ENCODE measurements at regions not wholly inside any gene's neighbourhood (a gene's known extent, or its start where the extent isn't known, plus 50 kb on each side); places are given as distances from the start of the nearest gene placed in this dataset.

DNA sequence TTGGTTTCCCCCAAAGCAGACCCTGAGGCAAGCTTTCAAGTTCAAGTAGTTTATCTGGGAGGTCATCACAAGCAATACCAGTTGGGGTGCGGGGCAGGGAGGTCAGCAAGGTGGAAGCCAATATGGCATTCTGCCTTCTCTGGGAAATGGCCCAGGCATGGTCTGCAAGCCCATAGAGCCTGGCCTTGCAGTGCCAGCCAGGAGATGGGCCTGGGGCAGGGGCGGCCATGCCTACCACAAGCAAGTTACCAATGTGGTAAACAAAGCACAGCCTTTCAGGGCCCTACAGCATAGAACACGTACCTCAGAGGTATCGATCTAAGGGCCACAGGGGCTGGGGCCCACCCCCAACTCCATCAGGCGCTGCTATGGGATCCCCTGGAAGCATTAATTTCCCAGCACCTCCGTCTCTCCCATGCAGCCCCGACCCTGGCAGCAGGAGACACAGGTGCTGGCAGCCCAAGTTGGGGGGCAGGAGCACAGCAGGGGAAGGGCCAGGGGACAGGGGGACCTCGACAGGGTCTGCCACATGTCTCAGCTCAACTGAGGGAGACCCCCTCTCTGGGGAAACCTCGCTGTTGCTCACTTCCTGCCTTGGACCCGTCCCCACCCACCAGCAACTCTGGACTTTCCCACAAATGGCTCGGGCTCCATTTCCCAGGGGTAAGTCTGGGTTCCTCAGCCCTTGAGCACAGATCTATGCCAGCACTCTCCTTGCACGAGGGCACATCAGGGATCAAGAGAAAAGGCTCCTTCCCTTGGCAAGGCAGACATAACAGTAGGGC, 369.0 kb downstream of the PREX1 start:
- peaks cover 7% of the 10 kb centered on the region for H3K4me1 ChIP-seq
- Mint-ChIP-seq H3K27me3 (ENCODE audit: insufficient read depth, unreplicated experiment) (peaks cover 8% of the 10 kb centered on the region), H3K36me3 (ENCODE audit: insufficient read depth, unreplicated experiment) (no peaks in the 10 kb centered on the region), H3K9me3 (ENCODE audit: unreplicated experiment) (no peaks in the 10 kb centered on the region), H3K27ac (ENCODE audit: unreplicated experiment) (no peak overlapping the region), H3K4me1 (ENCODE audit: low read depth, unreplicated experiment) (peaks cover 7% of the 10 kb centered on the region), H3K4me3 (ENCODE audit: unreplicated experiment) (no peak overlapping the region)
- H3K4me3 ChIP-seq (ENCODE audit: low read depth, low read length): no peak overlapping the region
- intact Hi-C loops (cut with micrococcal nuclease; ENCODE audit: unreplicated experiment): no loop called here
- DNase-seq: no peak
- ChIA-PET CTCF (no interaction called here), POLR2A (no interaction called here)
- no peaks in the 10 kb centered on the region for H3K9me3 ChIP-seq
- no peaks in the 10 kb centered on the region for H3K27me3 ChIP-seq (replicated peaks; ENCODE audit: control insufficient read depth, insufficient read depth, low read length)
- TF ChIP-seq, protein P1, sequence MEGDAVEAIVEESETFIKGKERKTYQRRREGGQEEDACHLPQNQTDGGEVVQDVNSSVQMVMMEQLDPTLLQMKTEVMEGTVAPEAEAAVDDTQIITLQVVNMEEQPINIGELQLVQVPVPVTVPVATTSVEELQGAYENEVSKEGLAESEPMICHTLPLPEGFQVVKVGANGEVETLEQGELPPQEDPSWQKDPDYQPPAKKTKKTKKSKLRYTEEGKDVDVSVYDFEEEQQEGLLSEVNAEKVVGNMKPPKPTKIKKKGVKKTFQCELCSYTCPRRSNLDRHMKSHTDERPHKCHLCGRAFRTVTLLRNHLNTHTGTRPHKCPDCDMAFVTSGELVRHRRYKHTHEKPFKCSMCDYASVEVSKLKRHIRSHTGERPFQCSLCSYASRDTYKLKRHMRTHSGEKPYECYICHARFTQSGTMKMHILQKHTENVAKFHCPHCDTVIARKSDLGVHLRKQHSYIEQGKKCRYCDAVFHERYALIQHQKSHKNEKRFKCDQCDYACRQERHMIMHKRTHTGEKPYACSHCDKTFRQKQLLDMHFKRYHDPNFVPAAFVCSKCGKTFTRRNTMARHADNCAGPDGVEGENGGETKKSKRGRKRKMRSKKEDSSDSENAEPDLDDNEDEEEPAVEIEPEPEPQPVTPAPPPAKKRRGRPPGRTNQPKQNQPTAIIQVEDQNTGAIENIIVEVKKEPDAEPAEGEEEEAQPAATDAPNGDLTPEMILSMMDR (IDR thresholded peaks at IDR 0.05; ENCODE audit: insufficient read depth in 1 of 2, low read depth in 1 of 2, low read length in 1 of 2, severe bottlenecking in 1 of 2, unreplicated experiment in 1 of 2): no peak
- no peaks in the 10 kb centered on the region for H3K36me3 ChIP-seq (ENCODE audit: control insufficient read depth, insufficient read depth, low read length)
- no TSS peak for BruUV-seq (replicated peaks)

GRCh38 chr20:48458003-48458377, 369.8 kb downstream of the PREX1 start:
- H3K9me3 Mint-ChIP-seq (ENCODE audit: unreplicated experiment): no peaks in the 10 kb centered on the region
- TF ChIP-seq, protein P1 (IDR thresholded peaks at IDR 0.05; ENCODE audit: insufficient read depth in 1 of 2, low read depth in 1 of 2, low read length in 1 of 2, severe bottlenecking in 1 of 2, unreplicated experiment in 1 of 2): no peak
- Histone ChIP-seq H3K27me3 (replicated peaks; ENCODE audit: control insufficient read depth, insufficient read depth, low read length) (no peaks in the 10 kb centered on the region), H3K4me3 (ENCODE audit: low read depth, low read length) (no peak overlapping the region), H3K9me3 (no peaks in the 10 kb centered on the region), H3K4me1 (peaks cover 4% of the 10 kb centered on the region), H3K36me3 (ENCODE audit: control insufficient read depth, insufficient read depth, low read length) (no peaks in the 10 kb centered on the region)
- CTCF ChIA-PET: no interaction called here
- no peak overlapping the region for H3K4me3 Mint-ChIP-seq (ENCODE audit: unreplicated experiment)
- POLR2A ChIA-PET: no interaction called here
- DNase-seq: no peak
- intact Hi-C loops (cut with micrococcal nuclease; ENCODE audit: unreplicated experiment): no loop called here
- BruUV-seq (replicated peaks): no TSS peak
- peaks cover 5% of the 10 kb centered on the region for H3K4me1 Mint-ChIP-seq (ENCODE audit: low read depth, unreplicated experiment)
- H3K27me3 Mint-ChIP-seq (ENCODE audit: insufficient read depth, unreplicated experiment): peaks cover 8% of the 10 kb centered on the region
- no peaks in the 10 kb centered on the region for H3K36me3 Mint-ChIP-seq (ENCODE audit: insufficient read depth, unreplicated experiment)
- H3K27ac Mint-ChIP-seq (ENCODE audit: unreplicated experiment): no peak overlapping the region

- no peak overlapping the region for H3K4me3 Mint-ChIP-seq (ENCODE audit: unreplicated experiment)
- no peak for DNase-seq
- H3K36me3 Mint-ChIP-seq (ENCODE audit: insufficient read depth, unreplicated experiment): no peaks in the 10 kb centered on the region
- CTCF ChIA-PET: no interaction called here
- no peaks in the 10 kb centered on the region for H3K4me1 ChIP-seq
- peaks cover 6% of the 10 kb centered on the region for H3K27me3 Mint-ChIP-seq (ENCODE audit: insufficient read depth, unreplicated experiment)
- H3K4me1 Mint-ChIP-seq (ENCODE audit: low read depth, unreplicated experiment): no peaks in the 10 kb centered on the region
- no peaks in the 10 kb centered on the region for H3K9me3 ChIP-seq
- POLR2A ChIA-PET: no interaction called here
- H3K9me3 Mint-ChIP-seq (ENCODE audit: unreplicated experiment): no peaks in the 10 kb centered on the region
- H3K36me3 ChIP-seq (ENCODE audit: control insufficient read depth, insufficient read depth, low read length): no peaks in the 10 kb centered on the region
- H3K27me3 ChIP-seq (replicated peaks; ENCODE audit: control insufficient read depth, insufficient read depth, low read length): no peaks in the 10 kb centered on the region
- H3K27ac Mint-ChIP-seq (ENCODE audit: unreplicated experiment): no peak overlapping the region
- intact Hi-C loops (cut with micrococcal nuclease; ENCODE audit: unreplicated experiment): no loop called here
- no TSS peak for BruUV-seq (replicated peaks)
- TF ChIP-seq, protein P1 (IDR thresholded peaks at IDR 0.05; ENCODE audit: insufficient read depth in 1 of 2, low read depth in 1 of 2, low read length in 1 of 2, severe bottlenecking in 1 of 2, unreplicated experiment in 1 of 2): no peak
- no peak overlapping the region for H3K4me3 ChIP-seq (ENCODE audit: low read depth, low read length)
These were observed 370.4 kb downstream of the PREX1 start for GRCh38 chr20:48457193-48458002.

Data from Caco-2 (cell line).